GM21723 (cell line): ENCODE measurements at regions not wholly inside any gene's neighbourhood (a gene's known extent, or its start where the extent isn't known, plus 50 kb on each side); places are given as distances from the start of the nearest gene placed in this dataset.

Experiments
- ATAC-seq: cut with Tn5 transposase; IDR thresholded peaks from one replicate; pipeline ENCODE4 v1.9.1; 2021; ENCODE audit warnings: mild to moderate bottlenecking, moderate library complexity; ENCODE audit not compliant: unreplicated experiment

- no peak for ATAC-seq
These were observed 84.6 kb upstream of the DPYD start for GRCh38 chr1:98005326-98006010.

GRCh38 chr1:98003442-98003841 lies 82.6 kb upstream of the DPYD start:
- ATAC-seq, result no peak

GRCh38 chr1:98002288-98002687 lies 81.5 kb upstream of the DPYD start:
- ATAC-seq, result no peak

GRCh38 chr1:98001764-98002163 lies 80.9 kb upstream of the DPYD start:
- no peak for ATAC-seq

- ATAC-seq, result no peak
These were observed 78.5 kb upstream of the DPYD start for GRCh38 chr1:97999320-97999719.

GRCh38 chr1:97996880-97997279 lies 76.0 kb upstream of the DPYD start:
- no peak for ATAC-seq

- no peak for ATAC-seq
These were observed 68.4 kb upstream of the DPYD start for GRCh38 chr1:97989094-97989680.

GRCh38 chr1:97986041-97987005 lies 65.5 kb upstream of the DPYD start:
- ATAC-seq, result no peak

- no peak for ATAC-seq
These were observed 62.3 kb upstream of the DPYD start for GRCh38 chr1:97983126-97983525.

GRCh38 chr1:97980530-97980929 lies 59.7 kb upstream of the DPYD start:
- no peak for ATAC-seq

- ATAC-seq, result no peak
These were observed 56.0 kb upstream of the DPYD start for GRCh38 chr1:97976801-97977200.
